Aorta (tissue), 5 donors: ENCODE measurements at regions not wholly inside any gene's neighbourhood (a gene's known extent, or its start where the extent isn't known, plus 50 kb on each side); places are given as distances from the start of the nearest gene placed in this dataset.

Experiments
- ATAC-seq: fragments of 200-7000 bp; cut with Tn5 transposase; one replicate; pipeline ENCODE4 v1.9.1; 2022; ENCODE audit warnings: moderate library complexity; ENCODE audit not compliant: low FRiP score
- DNase-seq, 2 donors: peaks; one replicate each; pipeline ENCODE4 v3.0.0-alpha.2; 2020
- H3K27ac ChIP-seq, 2 donors: one replicate each; pipeline ENCODE4 v1.5.1; 2013; ENCODE audit warnings: low read length in 2 of 2, mild to moderate bottlenecking in 2 of 2, moderate library complexity in 2 of 2, control low read depth in 1 of 2, inconsistent platforms in 1 of 2, low read depth in 1 of 2
- H3K27me3 ChIP-seq, 2 donors: one replicate each; pipeline ENCODE4 v1.6.1; 2013; ENCODE audit warnings: control low read depth in 1 of 2, low read length in 1 of 2, mild to moderate bottlenecking in 1 of 2, moderate library complexity in 1 of 2; ENCODE audit not compliant: insufficient read depth in 2 of 2, control insufficient read depth in 1 of 2
- H3K36me3 ChIP-seq, 2 donors: one replicate each; pipeline ENCODE4 v1.6.1; 2013; ENCODE audit warnings: control low read depth in 1 of 2, low read length in 1 of 2, mild to moderate bottlenecking in 1 of 2; ENCODE audit not compliant: insufficient read depth in 2 of 2, control insufficient read depth in 1 of 2
- H3K4me1 ChIP-seq, 2 donors: one replicate each; pipeline ENCODE4 v1.6.1; 2013; ENCODE audit warnings: low read length in 2 of 2, control low read depth in 1 of 2, mild to moderate bottlenecking in 1 of 2, moderate library complexity in 1 of 2; ENCODE audit not compliant: insufficient read depth in 2 of 2, control insufficient read depth in 1 of 2
- H3K4me3 ChIP-seq, 2 donors: one replicate each; pipeline ENCODE4 v1.5.1; 2013; ENCODE audit warnings: low read length in 2 of 2, control low read depth in 1 of 2, mild to moderate bottlenecking in 1 of 2
- H3K9me3 ChIP-seq: one replicate; pipeline ENCODE4 v1.6.1; 2013; ENCODE audit warnings: mild to moderate bottlenecking, low read length; ENCODE audit not compliant: control insufficient read depth
- WGBS, 2 donors: extraction: QIAGEN DNeasy Blood & Tissue Kit; methylation state at CpG; one replicate each; pipeline ENCODE4 v1.1.7; 2013; 5-methylcytosine and 5-hydroxymethylcytosine counted together
- intact Hi-C, 2 donors: fragments of 100-400 bp; cut with DNase I; formaldehyde crosslinking; loops; one replicate each; pipeline versions ENCODE4 v1.14.2 to v1.15.0; 2022
- donor health status: healthy with polysubstance abuse.
- donor health status: Bipolar disorder and iron deficiency.
- donor health status: DM: no; HTN: no; CAD: no.
- donor health status: DM: no; HTN: no; CAD: no.
- donor health status: DM: yes; HTN: yes; CAD: no.

- no peaks in the 10 kb centered on the region for H3K9me3 ChIP-seq
- WGBS, 2 donors: 50 to 51% methylated on average over 5 of the region's 5 CpGs
- intact Hi-C loops: no loop called here
- no peaks in the 10 kb centered on the region for H3K27me3 ChIP-seq
- H3K4me1 ChIP-seq: no peaks in the 10 kb centered on the region
- no peak overlapping the region for H3K4me3 ChIP-seq
- no peaks in the 10 kb centered on the region for H3K36me3 ChIP-seq
- no peak for ATAC-seq
- no peak overlapping the region for H3K27ac ChIP-seq
- no peak for DNase-seq
These were observed 240.8 kb upstream of the TMPO start for GRCh38 chr12:98274430-98275130.

DNA sequence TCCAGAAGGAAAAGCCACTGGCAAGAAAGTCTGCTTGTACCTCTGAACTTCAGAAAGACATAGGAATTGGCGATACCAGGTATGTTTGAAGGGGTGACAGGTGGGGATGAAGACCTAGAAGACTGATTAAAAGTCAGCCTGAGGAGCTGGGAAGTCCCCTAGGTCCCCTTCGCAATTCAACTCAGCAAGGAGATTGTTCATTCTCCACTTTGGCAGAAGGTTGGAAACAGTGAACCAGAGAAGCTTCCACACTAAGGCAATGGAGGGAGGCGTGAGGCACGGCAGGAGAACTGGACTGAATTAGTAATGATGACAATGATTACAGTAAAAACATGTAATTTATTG lies 240.3 kb upstream of the TMPO start:
- DNase-seq (no peak), ATAC-seq (no peak)
- WGBS, 2 donors: 78 to 88% methylated on average over 4 of the region's 4 CpGs
- intact Hi-C loops: no loop called here
- no peak overlapping the region for H3K27ac ChIP-seq
- no peaks in the 10 kb centered on the region for H3K27me3 ChIP-seq
- H3K4me1 ChIP-seq: no peaks in the 10 kb centered on the region
- H3K9me3 ChIP-seq: no peaks in the 10 kb centered on the region
- no peaks in the 10 kb centered on the region for H3K36me3 ChIP-seq
- H3K4me3 ChIP-seq: no peak overlapping the region

- no peak overlapping the region for H3K4me3 ChIP-seq
- H3K36me3 ChIP-seq: no peaks in the 10 kb centered on the region
- no peaks in the 10 kb centered on the region for H3K27me3 ChIP-seq
- intact Hi-C loops: no loop called here
- DNase-seq (no peak), ATAC-seq (no peak)
- H3K4me1 ChIP-seq: no peaks in the 10 kb centered on the region
- no peaks in the 10 kb centered on the region for H3K9me3 ChIP-seq
- no peak overlapping the region for H3K27ac ChIP-seq
- WGBS, 2 donors: 52 to 57% methylated on average over 6 of the region's 6 CpGs
These were observed 235.2 kb upstream of the TMPO start for GRCh38 chr12:98280152-98280551.

DNA sequence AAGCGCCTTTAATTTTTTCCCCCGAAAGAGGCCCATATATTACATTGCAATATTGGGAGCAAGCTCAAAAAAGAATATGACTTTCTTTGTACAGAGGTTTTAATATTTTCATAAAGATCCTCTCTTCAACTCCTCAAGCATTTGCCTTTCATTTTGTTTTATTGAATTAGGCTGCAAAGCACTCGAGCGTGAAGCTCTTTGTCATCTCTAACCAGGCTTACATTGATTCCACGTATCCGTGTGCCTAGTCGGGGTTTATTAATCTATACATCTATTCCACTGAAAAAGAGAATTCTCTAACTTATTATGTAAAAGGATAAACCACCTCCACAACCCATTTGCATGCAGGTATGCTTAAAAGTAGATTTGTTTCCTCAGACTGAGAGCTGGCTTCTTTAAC lies 234.8 kb upstream of the TMPO start:
- intact Hi-C loops: no loop called here
- Histone ChIP-seq H3K9me3 (no peaks in the 10 kb centered on the region), H3K27ac (no peak overlapping the region), H3K27me3 (no peaks in the 10 kb centered on the region), H3K4me1 (no peaks in the 10 kb centered on the region), H3K4me3 (no peak overlapping the region), H3K36me3 (no peaks in the 10 kb centered on the region)
- 76 to 83% methylated on average over 7 of the region's 7 CpGs for WGBS, 2 donors
- DNase-seq (no peak), ATAC-seq (no peak)

DNA sequence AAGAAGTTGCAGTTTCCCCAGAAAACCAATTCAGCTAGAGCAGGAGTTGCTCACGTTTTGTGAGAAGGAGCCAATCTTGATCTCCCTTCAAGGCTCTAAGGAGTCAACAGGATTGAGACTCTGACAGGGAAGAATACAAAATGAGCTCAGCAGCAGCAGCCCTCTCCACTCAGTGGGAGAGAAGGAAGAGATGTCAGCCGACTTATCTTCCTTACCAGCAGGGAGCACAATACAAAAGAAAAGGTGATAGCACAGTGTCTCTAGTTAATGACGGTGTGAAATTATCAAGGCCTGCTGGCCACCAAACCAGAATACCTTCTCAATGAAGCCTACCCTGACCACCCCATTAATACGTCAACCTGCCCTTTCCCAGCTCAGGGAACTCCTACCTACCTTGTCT lies 223.6 kb upstream of the TMPO start:
- no peaks in the 10 kb centered on the region for H3K36me3 ChIP-seq
- H3K9me3 ChIP-seq: peaks cover 3% of the 10 kb centered on the region
- 22 to 25% methylated on average over 4 of the region's 4 CpGs for WGBS, 2 donors
- ATAC-seq (no peak), DNase-seq (no peak)
- H3K4me1 ChIP-seq: no peaks in the 10 kb centered on the region
- H3K27me3 ChIP-seq: no peaks in the 10 kb centered on the region
- no peak overlapping the region for H3K4me3 ChIP-seq
- intact Hi-C loops: no loop called here
- no peak overlapping the region for H3K27ac ChIP-seq

DNA sequence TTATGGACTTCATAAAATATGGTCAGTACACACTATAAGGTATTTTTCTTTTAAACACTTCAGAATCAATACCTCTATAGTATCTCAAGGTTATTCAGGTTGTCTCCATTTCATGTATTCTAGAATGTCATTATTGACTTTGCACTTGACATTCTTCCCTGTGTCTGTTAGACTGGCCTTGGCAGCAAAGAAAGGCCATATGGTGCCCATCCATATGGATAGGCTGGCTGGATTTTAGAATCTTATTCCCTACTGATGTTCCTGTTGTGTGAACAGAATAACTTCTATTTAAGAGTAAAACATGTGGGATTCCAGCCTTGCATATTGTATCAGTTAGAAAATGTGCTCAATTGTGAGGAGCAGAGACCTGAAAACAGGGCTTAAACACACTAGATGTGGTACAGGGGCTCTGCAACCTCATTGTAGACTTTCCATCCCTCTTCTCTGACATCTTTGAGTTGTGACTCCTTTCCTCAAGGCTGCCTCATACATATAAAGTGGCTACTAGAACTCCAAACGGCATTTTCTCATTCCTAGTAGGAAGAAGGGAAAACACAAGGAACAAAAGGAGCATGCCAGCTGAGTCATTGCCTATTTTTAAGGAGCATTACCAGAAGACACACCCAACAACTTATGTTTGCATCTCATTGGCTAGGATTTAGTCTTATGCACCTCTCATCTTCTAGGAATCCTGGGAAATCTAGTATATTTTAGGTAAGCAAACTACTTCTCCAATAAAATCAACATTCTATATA lies 221.2 kb upstream of the TMPO start:
- ATAC-seq (no peak), DNase-seq (no peak)
- H3K4me1 ChIP-seq: no peaks in the 10 kb centered on the region
- no peaks in the 10 kb centered on the region for H3K36me3 ChIP-seq
- whole genome bisulfite sequencing, 2 donors: 28 to 41% methylated on average over 1 of the region's 1 CpG
- H3K27me3 ChIP-seq: no peaks in the 10 kb centered on the region
- no peak overlapping the region for H3K27ac ChIP-seq
- H3K4me3 ChIP-seq: no peak overlapping the region
- intact Hi-C loops: no loop called here
- H3K9me3 ChIP-seq: peaks cover 2% of the 10 kb centered on the region

DNA sequence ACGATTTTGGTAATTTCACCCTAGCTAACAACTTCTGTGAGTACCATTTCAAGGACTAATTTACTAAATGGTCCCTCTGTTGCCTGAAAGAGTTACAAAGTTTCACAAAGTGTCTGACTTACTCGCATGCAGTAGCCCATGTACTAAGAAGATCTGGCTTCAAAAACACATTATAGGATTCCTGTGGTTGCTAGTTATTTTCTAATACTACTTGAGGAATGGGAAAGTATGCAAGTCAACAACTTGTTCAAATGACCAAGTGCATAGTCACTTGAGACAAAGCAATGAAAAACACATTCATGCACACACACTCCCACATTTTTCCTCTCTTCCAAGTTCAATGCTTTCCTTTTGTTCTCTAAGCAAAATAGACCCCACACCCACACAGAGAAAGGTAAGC lies 219.7 kb upstream of the TMPO start:
- 42 to 58% methylated on average over 2 of the region's 2 CpGs for WGBS, 2 donors
- H3K27ac ChIP-seq: no peak overlapping the region
- ATAC-seq: no peak
- no peaks in the 10 kb centered on the region for H3K9me3 ChIP-seq
- H3K4me3 ChIP-seq: no peak overlapping the region
- H3K27me3 ChIP-seq: no peaks in the 10 kb centered on the region
- intact Hi-C loops: no loop called here
- no peaks in the 10 kb centered on the region for H3K4me1 ChIP-seq
- DNase-seq: no peak
- no peaks in the 10 kb centered on the region for H3K36me3 ChIP-seq

DNA sequence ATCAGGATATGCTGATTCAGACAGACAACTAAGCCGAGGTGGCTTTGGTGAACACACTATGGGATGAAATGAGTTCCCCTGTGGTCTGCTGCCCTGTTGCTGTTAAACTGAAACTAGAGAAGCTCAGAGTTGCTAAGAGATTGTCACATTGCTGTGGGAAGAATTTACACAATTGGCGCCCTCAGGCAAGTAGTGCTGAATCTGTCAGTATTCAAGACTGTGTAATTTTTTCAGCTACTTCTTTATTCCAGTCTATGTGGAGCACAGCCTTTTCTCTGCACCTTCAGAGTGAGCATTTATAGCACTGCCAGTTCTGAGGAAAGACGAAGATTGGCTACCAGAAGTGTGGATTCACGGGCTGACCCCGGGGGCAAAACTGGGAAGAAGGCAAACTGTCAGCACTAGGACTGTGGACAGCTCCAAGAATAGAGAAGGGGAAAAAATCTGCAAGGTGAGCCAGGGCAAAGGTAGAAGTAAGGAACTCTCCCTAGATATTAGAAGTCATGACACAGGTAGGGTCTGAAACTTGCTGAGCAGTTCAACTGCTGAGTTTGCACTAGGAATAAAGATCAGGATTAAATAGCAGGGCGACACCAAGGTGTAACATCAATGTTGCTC lies 218.8 kb upstream of the TMPO start:
- H3K27ac ChIP-seq: no peak overlapping the region
- H3K36me3 ChIP-seq: no peaks in the 10 kb centered on the region
- ATAC-seq (no peak), DNase-seq (no peak)
- H3K4me3 ChIP-seq: no peak overlapping the region
- intact Hi-C loops: no loop called here
- no peaks in the 10 kb centered on the region for H3K9me3 ChIP-seq
- H3K4me1 ChIP-seq: no peaks in the 10 kb centered on the region
- no peaks in the 10 kb centered on the region for H3K27me3 ChIP-seq
- WGBS, 2 donors: 47 to 49% methylated on average over 6 of the region's 6 CpGs

- DNase-seq: no peak
- no peaks in the 10 kb centered on the region for H3K36me3 ChIP-seq
- no peak for ATAC-seq
- no peak overlapping the region for H3K27ac ChIP-seq
- H3K27me3 ChIP-seq: no peaks in the 10 kb centered on the region
- intact Hi-C loops: no loop called here
- H3K4me3 ChIP-seq: no peak overlapping the region
- 54 to 56% methylated on average over 3 of the region's 3 CpGs for WGBS, 2 donors
- no peaks in the 10 kb centered on the region for H3K9me3 ChIP-seq
- no peaks in the 10 kb centered on the region for H3K4me1 ChIP-seq
These were observed 217.9 kb upstream of the TMPO start for GRCh38 chr12:98297538-98297937.
